Prostate gland (tissue), 2 donors: ENCODE measurements at regions not wholly inside any gene's neighbourhood (a gene's known extent, or its start where the extent isn't known, plus 50 kb on each side); places are given as distances from the start of the nearest gene placed in this dataset.

Experiments used
- DNase-seq: peaks from one replicate; pipeline ENCODE4 v3.0.0-alpha.2; 2019; ENCODE audit warnings: low spot score
- H3K27ac ChIP-seq, 2 donors: fragments of 200-600 bp; sonication (generic); 2 replicates each; pipeline ENCODE4 v1.5.1; 2017 to 2019
- H3K27me3 ChIP-seq: fragments of 200-600 bp; sonication (generic); replicated peaks from 2 replicates; pipeline ENCODE4 v1.5.1; 2019; ENCODE audit not compliant: insufficient read depth
- H3K36me3 ChIP-seq, 2 donors: fragments of 200-600 bp; sonication (generic); 1 replicate in 1 of 2; 2 replicates in 1 of 2; pipeline versions ENCODE4 v1.5.1 to v1.8.1; 2017 to 2019
- H3K4me1 ChIP-seq: fragments of 200-600 bp; sonication (generic); replicated peaks from 2 replicates; pipeline ENCODE4 v1.5.1; 2019
- H3K4me3 ChIP-seq, 2 donors: fragments of 200-600 bp; sonication (generic); 2 replicates each; pipeline ENCODE4 v1.5.1; 2017 to 2019
- H3K9me3 ChIP-seq: fragments of 200-600 bp; sonication (generic); 2 replicates; pipeline ENCODE4 v1.5.1; 2017
- POLR2A ChIP-seq: fragments of 450-650 bp; IDR thresholded peaks from one replicate; pipeline ENCODE4 v1.6.1; 2016; ENCODE audit warnings: antibody characterized with exemption, mild to moderate bottlenecking
- POLR2AphosphoS5 ChIP-seq: sonication (generic); formaldehyde crosslinking; IDR thresholded peaks from one replicate; pipeline ENCODE4 v1.6.1; 2017; ENCODE audit warnings: antibody characterized with exemption
- WGBS: methylation state at CpG from one replicate; pipeline ENCODE4 v1.1.5; 2018; 5-methylcytosine and 5-hydroxymethylcytosine counted together
- intact Hi-C: fragments of 100-400 bp; cut with DNase I; formaldehyde crosslinking; loops from one replicate; pipeline ENCODE4 v1.14.2; 2022
- TF ChIP-seq, protein P1 (sequence below), 4 experiments: fragments of 200-600 bp in 2 of 4; fragments of 450-650 bp in 2 of 4; sonication (generic) in 2 of 4; IDR thresholded peaks; 1 replicate in 3 of 4; 2 replicates in 1 of 4; pipeline ENCODE4 v1.5.1; 2016 to 2019; ENCODE audit warnings: antibody characterized with exemption in 4 of 4, mild to moderate bottlenecking in 2 of 4, moderate library complexity in 2 of 4

- intact Hi-C loops = no loop called here
- Histone ChIP-seq H3K36me3 (no peaks in the 10 kb centered on the region), H3K27me3 (no peaks in the 10 kb centered on the region), H3K4me1 (no peaks in the 10 kb centered on the region), H3K4me3 (no peak overlapping the region), H3K27ac (no peak overlapping the region), H3K9me3 (no peaks in the 10 kb centered on the region)
- TF ChIP-seq POLR2A = no peak
- TF ChIP-seq, protein P1, sequence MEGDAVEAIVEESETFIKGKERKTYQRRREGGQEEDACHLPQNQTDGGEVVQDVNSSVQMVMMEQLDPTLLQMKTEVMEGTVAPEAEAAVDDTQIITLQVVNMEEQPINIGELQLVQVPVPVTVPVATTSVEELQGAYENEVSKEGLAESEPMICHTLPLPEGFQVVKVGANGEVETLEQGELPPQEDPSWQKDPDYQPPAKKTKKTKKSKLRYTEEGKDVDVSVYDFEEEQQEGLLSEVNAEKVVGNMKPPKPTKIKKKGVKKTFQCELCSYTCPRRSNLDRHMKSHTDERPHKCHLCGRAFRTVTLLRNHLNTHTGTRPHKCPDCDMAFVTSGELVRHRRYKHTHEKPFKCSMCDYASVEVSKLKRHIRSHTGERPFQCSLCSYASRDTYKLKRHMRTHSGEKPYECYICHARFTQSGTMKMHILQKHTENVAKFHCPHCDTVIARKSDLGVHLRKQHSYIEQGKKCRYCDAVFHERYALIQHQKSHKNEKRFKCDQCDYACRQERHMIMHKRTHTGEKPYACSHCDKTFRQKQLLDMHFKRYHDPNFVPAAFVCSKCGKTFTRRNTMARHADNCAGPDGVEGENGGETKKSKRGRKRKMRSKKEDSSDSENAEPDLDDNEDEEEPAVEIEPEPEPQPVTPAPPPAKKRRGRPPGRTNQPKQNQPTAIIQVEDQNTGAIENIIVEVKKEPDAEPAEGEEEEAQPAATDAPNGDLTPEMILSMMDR (IDR thresholded peaks at IDR 0.05) = no peak
- no peak for TF ChIP-seq POLR2AphosphoS5
- no peak for DNase-seq
- 48% methylated on average over 1 of the region's 1 CpG for WGBS
Measured at GRCh38 chr1:60185684-60186083, 112.1 kb upstream of the C1orf87 start.

GRCh38 chr1:60184521-60184920, 111.0 kb upstream of the C1orf87 start:
- Histone ChIP-seq H3K4me1 (no peaks in the 10 kb centered on the region), H3K27ac (no peak overlapping the region), H3K4me3 (no peak overlapping the region), H3K27me3 (no peaks in the 10 kb centered on the region), H3K9me3 (no peaks in the 10 kb centered on the region), H3K36me3 (no peaks in the 10 kb centered on the region)
- no peak for DNase-seq
- TF ChIP-seq POLR2AphosphoS5 (no peak), POLR2A (no peak)
- TF ChIP-seq, protein P1 (IDR thresholded peaks at IDR 0.05) = no peak
- intact Hi-C loops = no loop called here
- 97% methylated on average over 2 of the region's 2 CpGs for WGBS

- Histone ChIP-seq H3K36me3 (no peaks in the 10 kb centered on the region), H3K27me3 (no peaks in the 10 kb centered on the region), H3K27ac (no peak overlapping the region), H3K4me3 (no peak overlapping the region), H3K9me3 (no peaks in the 10 kb centered on the region), H3K4me1 (no peaks in the 10 kb centered on the region)
- TF ChIP-seq POLR2A (no peak), POLR2AphosphoS5 (no peak)
- TF ChIP-seq, protein P1 (IDR thresholded peaks at IDR 0.05) = no peak
- intact Hi-C loops = no loop called here
- DNase-seq = no peak
- 78% methylated on average over 3 of the region's 3 CpGs for WGBS
Measured at GRCh38 chr1:60173729-60174505, 100.3 kb upstream of the C1orf87 start.

- 98% methylated on average over 2 of the region's 2 CpGs for WGBS
- Histone ChIP-seq H3K4me1 (no peaks in the 10 kb centered on the region), H3K4me3 (no peak overlapping the region), H3K27ac (no peak overlapping the region), H3K36me3 (no peaks in the 10 kb centered on the region), H3K27me3 (no peaks in the 10 kb centered on the region), H3K9me3 (no peaks in the 10 kb centered on the region)
- intact Hi-C loops = no loop called here
- TF ChIP-seq POLR2A (no peak), POLR2AphosphoS5 (no peak)
- TF ChIP-seq, protein P1 (IDR thresholded peaks at IDR 0.05) = no peak
- no peak for DNase-seq
Measured at GRCh38 chr1:60173006-60173405, 99.4 kb upstream of the C1orf87 start.

- H3K27me3 ChIP-seq = no peaks in the 10 kb centered on the region
- DNase-seq = no peak
- 48% methylated on average over 4 of the region's 4 CpGs for WGBS
- intact Hi-C loops = no loop called here
- no peaks in the 10 kb centered on the region for H3K4me1 ChIP-seq
- no peaks in the 10 kb centered on the region for H3K36me3 ChIP-seq
- no peak overlapping the region for H3K4me3 ChIP-seq
- no peak overlapping the region for H3K27ac ChIP-seq
- TF ChIP-seq POLR2AphosphoS5 (no peak), POLR2A (no peak)
- TF ChIP-seq, protein P1 (IDR thresholded peaks at IDR 0.05) = no peak
- H3K9me3 ChIP-seq = no peaks in the 10 kb centered on the region
Measured at GRCh38 chr1:60171801-60172200, 98.2 kb upstream of the C1orf87 start.
